Astrocyte (in vitro differentiated cells and primary cell): ENCODE measurements at regions not wholly inside any gene's neighbourhood (a gene's known extent, or its start where the extent isn't known, plus 50 kb on each side); places are given as distances from the start of the nearest gene placed in this dataset.

Experiments used
- DNase-seq: peaks from one replicate; pipeline ENCODE4 v3.0.0-alpha.2; 2010; ENCODE audit warnings: low read depth
- FAIRE-seq: peaks from 2 replicates; lab custom pipeline; 2011; peaks lifted over from hg19 to GRCh38; lab: Jason Lieb, UNC
- H2AFZ ChIP-seq: 2 replicates; pipeline ENCODE4 v1.6.0; 2012; ENCODE audit warnings: low read depth, low read length, inconsistent platforms
- H3K27ac ChIP-seq: 2 replicates; pipeline ENCODE4 v1.5.1; 2011; ENCODE audit warnings: low read depth, low read length, inconsistent platforms
- H3K27me3 ChIP-seq: 2 replicates; pipeline ENCODE4 v1.6.0; 2011; ENCODE audit warnings: low read length, inconsistent platforms; ENCODE audit not compliant: insufficient read depth
- H3K36me3 ChIP-seq: 2 replicates; pipeline ENCODE4 v1.5.1; 2011; ENCODE audit warnings: low read length, inconsistent platforms; ENCODE audit not compliant: insufficient read depth
- H3K4me1 ChIP-seq: 2 replicates; pipeline ENCODE4 v1.5.1; 2011; ENCODE audit warnings: low read length, inconsistent platforms; ENCODE audit not compliant: insufficient read depth
- H3K4me2 ChIP-seq: 2 replicates; pipeline ENCODE4 v1.6.0; 2012; ENCODE audit warnings: low read length, inconsistent platforms
- H3K4me3 ChIP-seq: 2 replicates; pipeline ENCODE4 v1.5.1; 2011; ENCODE audit warnings: low read depth, mild to moderate bottlenecking, low read length, inconsistent platforms; ENCODE audit not compliant: insufficient read depth
- H3K79me2 ChIP-seq: 2 replicates; pipeline ENCODE4 v1.6.0; 2012; ENCODE audit warnings: mild to moderate bottlenecking, low read length, inconsistent platforms; ENCODE audit not compliant: insufficient read depth
- H3K9ac ChIP-seq: 2 replicates; pipeline ENCODE4 v1.6.0; 2012; ENCODE audit warnings: mild to moderate bottlenecking, low read length, inconsistent platforms
- H3K9me3 ChIP-seq: 2 replicates; pipeline ENCODE4 v1.5.1; 2012; ENCODE audit warnings: low read depth, mild to moderate bottlenecking, low read length, inconsistent platforms; ENCODE audit not compliant: insufficient read depth
- H4K20me1 ChIP-seq: 2 replicates; pipeline ENCODE4 v1.6.0; 2012; ENCODE audit warnings: low read length, inconsistent platforms; ENCODE audit not compliant: insufficient read depth
- H3K27ac Mint-ChIP-seq: one replicate; pipeline ENCODE4 v1.8.0; 2021; ENCODE audit warnings: mild to moderate bottlenecking, mixed read lengths; ENCODE audit not compliant: unreplicated experiment
- H3K27me3 Mint-ChIP-seq: one replicate; pipeline ENCODE4 v1.8.0; 2021; ENCODE audit warnings: low read depth, mixed read lengths; ENCODE audit not compliant: unreplicated experiment
- H3K36me3 Mint-ChIP-seq: one replicate; pipeline ENCODE4 v1.8.0; 2021; ENCODE audit warnings: low read depth, mixed read lengths; ENCODE audit not compliant: unreplicated experiment
- H3K4me1 Mint-ChIP-seq: one replicate; pipeline ENCODE4 v1.8.0; 2021; ENCODE audit warnings: low read depth, mixed read lengths; ENCODE audit not compliant: unreplicated experiment
- H3K4me3 Mint-ChIP-seq: one replicate; pipeline ENCODE4 v1.8.0; 2021; ENCODE audit warnings: mild to moderate bottlenecking, moderate library complexity, mixed read lengths; ENCODE audit not compliant: unreplicated experiment
- H3K9me3 Mint-ChIP-seq: one replicate; pipeline ENCODE4 v1.8.0; 2021; ENCODE audit warnings: mild to moderate bottlenecking, mixed read lengths; ENCODE audit not compliant: unreplicated experiment
- CTCF ChIP-seq: IDR thresholded peaks from 2 replicates; pipeline ENCODE4 v1.5.1; 2011; ENCODE audit warnings: low read depth, mild to moderate bottlenecking, inconsistent platforms, low read length, moderate library complexity; ENCODE audit not compliant: insufficient read depth
- EZH2 ChIP-seq: IDR thresholded peaks from 2 replicates; pipeline ENCODE4 v1.6.1; 2012; ENCODE audit warnings: mild to moderate bottlenecking, low read length, inconsistent platforms; ENCODE audit not compliant: insufficient read depth

- H3K9me3 Mint-ChIP-seq: peaks cover 3% of the 10 kb centered on the region
- peak overlapping the region; percentile 47 for H3K4me2 ChIP-seq
- H3K4me3 ChIP-seq: no peak overlapping the region
- no peak overlapping the region for H3K9ac ChIP-seq
- peak overlapping the region; percentile 2 for H3K27ac ChIP-seq
- no peaks in the 10 kb centered on the region for H3K4me1 Mint-ChIP-seq
- no peaks in the 10 kb centered on the region for H3K27me3 Mint-ChIP-seq
- no peaks in the 10 kb centered on the region for H4K20me1 ChIP-seq
- FAIRE-seq: no peak
- no peak overlapping the region for H3K4me3 Mint-ChIP-seq
- no peaks in the 10 kb centered on the region for H3K27me3 ChIP-seq
- DNase-seq: no peak
- H3K9me3 ChIP-seq: no peaks in the 10 kb centered on the region
- no peak for TF ChIP-seq EZH2
- no peaks in the 10 kb centered on the region for H3K36me3 Mint-ChIP-seq
- no peak overlapping the region for H2AFZ ChIP-seq
- peaks cover 5% of the 10 kb centered on the region for H3K4me1 ChIP-seq
- H3K27ac Mint-ChIP-seq: no peak overlapping the region
- no peaks in the 10 kb centered on the region for H3K79me2 ChIP-seq
- no peaks in the 10 kb centered on the region for H3K36me3 ChIP-seq
Measured at GRCh38 chr9:102779356-102779755, 215.8 kb upstream of the CYLC2 start.

GRCh38 chr9:102778746-102779145 is 216.4 kb upstream of the CYLC2 start:
- DNase-seq: no peak
- no peak for FAIRE-seq
- Histone ChIP-seq H4K20me1 (no peaks in the 10 kb centered on the region), H3K4me2 (peak overlapping the region; percentile 24), H3K4me1 (peaks cover 5% of the 10 kb centered on the region), H2AFZ (no peak overlapping the region), H3K9me3 (no peaks in the 10 kb centered on the region), H3K4me3 (no peak overlapping the region), H3K27ac (peak overlapping the region; percentile 2), H3K36me3 (no peaks in the 10 kb centered on the region), H3K27me3 (no peaks in the 10 kb centered on the region), H3K79me2 (no peaks in the 10 kb centered on the region), H3K9ac (no peak overlapping the region)
- Mint-ChIP-seq H3K4me3 (no peak overlapping the region), H3K36me3 (no peaks in the 10 kb centered on the region), H3K27me3 (no peaks in the 10 kb centered on the region), H3K9me3 (peaks cover 2% of the 10 kb centered on the region), H3K4me1 (no peaks in the 10 kb centered on the region), H3K27ac (no peak overlapping the region)
- TF ChIP-seq CTCF: no peak
- no peak for TF ChIP-seq EZH2

GRCh38 chr9:102770704-102771103 is 224.4 kb upstream of the CYLC2 start:
- Histone ChIP-seq H3K4me2 (no peak overlapping the region), H4K20me1 (no peaks in the 10 kb centered on the region), H3K36me3 (no peaks in the 10 kb centered on the region), H2AFZ (no peak overlapping the region), H3K79me2 (no peaks in the 10 kb centered on the region), H3K27me3 (no peaks in the 10 kb centered on the region), H3K4me1 (no peaks in the 10 kb centered on the region), H3K4me3 (no peak overlapping the region), H3K27ac (no peak overlapping the region), H3K9ac (no peak overlapping the region), H3K9me3 (no peaks in the 10 kb centered on the region)
- H3K4me3 Mint-ChIP-seq: no peak overlapping the region
- DNase-seq (no peak), FAIRE-seq (no peak)
- no peak overlapping the region for H3K27ac Mint-ChIP-seq
- H3K27me3 Mint-ChIP-seq: no peaks in the 10 kb centered on the region
- TF ChIP-seq CTCF (no peak), EZH2 (no peak)
- H3K36me3 Mint-ChIP-seq: no peaks in the 10 kb centered on the region
- H3K4me1 Mint-ChIP-seq: no peaks in the 10 kb centered on the region
- H3K9me3 Mint-ChIP-seq: no peaks in the 10 kb centered on the region
